IMR-90 (cell line): ENCODE measurements at regions not wholly inside any gene's neighbourhood (a gene's known extent, or its start where the extent isn't known, plus 50 kb on each side); places are given as distances from the start of the nearest gene placed in this dataset.

Experiments
- ATAC-seq: fragments of 200-7000 bp; cut with Tn5 transposase; 2 replicates; pipeline ENCODE4 v1.9.1; 2020; ENCODE audit warnings: low read depth, mild to moderate bottlenecking, moderate library complexity
- BruUV-seq: library from RNA; stranded (reverse); fragments of 400-500 nt; replicated peaks from 2 replicates; lab custom pipeline; 2021; lab: Mats Ljungman, UMichigan
- CTCF ChIA-PET: fragments of 300-600 bp; formaldehyde crosslinking; extraction: SDS; loops from one replicate; lab custom pipeline; 2021; ENCODE audit warnings: antibody characterized with exemption; lab: Yijun Ruan, JAX
- POLR2A ChIA-PET: fragments of 300-600 bp; sonication (Branson Sonifier 250); formaldehyde crosslinking; loops from one replicate; lab custom pipeline; 2022; ENCODE audit warnings: antibody characterized with exemption; ENCODE audit not compliant: unreplicated experiment; lab: Charles Lee
- DNase-seq: peaks from one replicate; pipeline ENCODE4 v3.0.0; 2013
- H2AFZ ChIP-seq: replicated peaks from 2 replicates; pipeline ENCODE3; 2013; ENCODE audit warnings: low read length, mild to moderate bottlenecking; ENCODE audit not compliant: poor library complexity
- H2AK5ac ChIP-seq: 2 replicates; pipeline ENCODE4 v1.6.1; 2013; ENCODE audit warnings: low read depth, low read length, inconsistent platforms
- H2AK9ac ChIP-seq: replicated peaks from 2 replicates; pipeline ENCODE3; 2013; ENCODE audit warnings: mild to moderate bottlenecking, low read depth, low read length, moderate library complexity; ENCODE audit not compliant: poor library complexity
- H2BK120ac ChIP-seq: 2 replicates; pipeline ENCODE4 v1.6.1; 2013; ENCODE audit warnings: low read depth, low read length, inconsistent platforms
- H2BK15ac ChIP-seq: 3 replicates; pipeline ENCODE4 v1.6.1; 2013; ENCODE audit warnings: low read depth, low read length, inconsistent platforms
- H2BK20ac ChIP-seq: 2 replicates; pipeline ENCODE4 v1.6.1; 2013; ENCODE audit warnings: low read depth, mild to moderate bottlenecking, inconsistent platforms, low read length, moderate library complexity
- H2BK5ac ChIP-seq: 2 replicates; pipeline ENCODE4 v1.6.1; 2013; ENCODE audit warnings: mild to moderate bottlenecking, low read depth, low read length, inconsistent platforms; ENCODE audit not compliant: poor library complexity, severe bottlenecking
- H3K14ac ChIP-seq: replicated peaks from 2 replicates; pipeline ENCODE4 v1.6.1; 2013; ENCODE audit warnings: low read depth, low read length, inconsistent platforms
- H3K18ac ChIP-seq: 2 replicates; pipeline ENCODE4 v1.6.1; 2013; ENCODE audit warnings: low read depth, low read length, control low read depth
- H3K23ac ChIP-seq: 2 replicates; pipeline ENCODE4 v1.6.1; 2013; ENCODE audit warnings: low read depth, low read length, inconsistent platforms
- H3K27ac ChIP-seq: 2 replicates; pipeline ENCODE4 v1.5.1; 2013; ENCODE audit warnings: mild to moderate bottlenecking, control low read depth, low read length; ENCODE audit not compliant: insufficient read depth
- H3K27me3 ChIP-seq: 2 replicates; pipeline ENCODE4 v1.6.1; 2013; ENCODE audit warnings: low read length; ENCODE audit not compliant: control insufficient read depth, insufficient read depth
- H3K36me3 ChIP-seq: 2 replicates; pipeline ENCODE4 v1.6.1; 2013; ENCODE audit warnings: low read length, mixed read lengths; ENCODE audit not compliant: control insufficient read depth, insufficient read depth
- H3K4ac ChIP-seq: 2 replicates; pipeline ENCODE4 v1.6.1; 2013; ENCODE audit warnings: low read depth, low read length, inconsistent platforms
- H3K4me1 ChIP-seq: 2 replicates; pipeline ENCODE4 v1.6.1; 2013; ENCODE audit warnings: low read length, mixed read lengths; ENCODE audit not compliant: control insufficient read depth, insufficient read depth
- H3K4me2 ChIP-seq: 2 replicates; pipeline ENCODE4 v1.6.1; 2013; ENCODE audit warnings: low read depth, mild to moderate bottlenecking, control low read depth, low read length, moderate library complexity
- H3K4me3 ChIP-seq: 2 replicates; pipeline ENCODE4 v1.5.1; 2013; ENCODE audit warnings: low read depth, mild to moderate bottlenecking, control low read depth, low read length, moderate library complexity; ENCODE audit not compliant: insufficient read depth
- H3K56ac ChIP-seq: 2 replicates; pipeline ENCODE4 v1.6.1; 2013; ENCODE audit warnings: low read length, inconsistent platforms; ENCODE audit not compliant: insufficient read depth; ENCODE audit errors: extremely low read depth
- H3K79me1 ChIP-seq, 2 experiments: 2 replicates each; pipeline ENCODE4 v1.6.1; 2013; ENCODE audit warnings: low read length in 2 of 2, inconsistent platforms in 1 of 2, low read depth in 1 of 2
- H3K9ac ChIP-seq: 2 replicates; pipeline ENCODE4 v1.6.1; 2013; ENCODE audit warnings: low read depth, low read length, control low read depth
- H3K9me1 ChIP-seq: 2 replicates; pipeline ENCODE4 v1.6.1; 2013; ENCODE audit warnings: low read length, inconsistent platforms; ENCODE audit not compliant: insufficient read depth
- H3K9me3 ChIP-seq: 2 replicates; pipeline ENCODE4 v1.6.1; 2013; ENCODE audit warnings: low read length; ENCODE audit not compliant: control insufficient read depth, insufficient read depth
- H4K20me1 ChIP-seq: 2 replicates; pipeline ENCODE4 v1.6.1; 2013; ENCODE audit warnings: low read length, inconsistent platforms; ENCODE audit not compliant: insufficient read depth
- H4K5ac ChIP-seq: 2 replicates; pipeline ENCODE4 v1.6.1; 2013; ENCODE audit warnings: mild to moderate bottlenecking, low read depth, low read length, control low read depth
- H4K8ac ChIP-seq, 2 experiments: 2 replicates each; pipeline ENCODE4 v1.6.1; 2013; ENCODE audit warnings: low read depth in 2 of 2, low read length in 2 of 2, control low read depth in 1 of 2, inconsistent platforms in 1 of 2
- H4K91ac ChIP-seq: 2 replicates; pipeline ENCODE4 v1.6.1; 2013; ENCODE audit warnings: low read depth, low read length, inconsistent platforms; ENCODE audit not compliant: insufficient read depth
- NFE2L2 ChIP-seq: fragments of 150-350 bp; IDR thresholded peaks from 2 replicates; pipeline ENCODE4 v1.6.1; 2016; ENCODE audit warnings: low read depth, mild to moderate bottlenecking, low read length
- WGBS, 2 experiments: methylation state at CpG; one replicate each; pipeline versions ENCODE4 v1.1.5 to v1.1.7; 2013; ENCODE audit warnings: missing lambda C conversion rate in 2 of 2; ENCODE audit not compliant: insufficient read length in 1 of 2; ENCODE audit errors: extremely low coverage in 2 of 2; 5-methylcytosine and 5-hydroxymethylcytosine counted together
- dilution Hi-C: fragments of 300-500 bp; cut with HindIII; formaldehyde crosslinking; loops from one replicate; pipeline ENCODE4 v1.14.3; 2018; ENCODE audit warnings: low sequenced_read_pairs; ENCODE audit not compliant: unreplicated experiment
- in situ Hi-C: fragments of 300-500 bp; cut with MboI; formaldehyde crosslinking; loops from 3 replicates; pipeline ENCODE4 v1.14.3; 2019; ENCODE audit warnings: low sequenced_read_pairs, inconsistent platforms, mixed read lengths
- intact Hi-C: fragments of 100-400 bp; cut with micrococcal nuclease; formaldehyde crosslinking; loops from 2 replicates; pipeline ENCODE4 v1.10.0; 2022

GRCh38 chr2:120466704-120467054 is 120.7 kb downstream of the INHBB start:
- DNase-seq (no peak), ATAC-seq (no peak)
- ChIA-PET POLR2A (no interaction called here), CTCF (no interaction called here)
- Histone ChIP-seq H3K9me1 (peaks cover 10% of the 10 kb centered on the region), H2AK5ac (no peak overlapping the region), H3K27me3 (no peaks in the 10 kb centered on the region), H3K9me3 (no peaks in the 10 kb centered on the region), H2BK15ac (peak overlapping the region; percentile 53; the same call in 1 of the 3 replicates), H4K5ac (no peak overlapping the region), H2BK20ac (peak overlapping the region; percentile 27), H4K8ac (no peak overlapping the region), H2BK120ac (peak overlapping the region; percentile 0; the same call in 1 of the 2 replicates), H3K27ac (no peak overlapping the region), H3K9ac (no peak overlapping the region), H3K4me3 (no peak overlapping the region), H3K18ac (peak overlapping the region; percentile 17), H3K4ac (peak overlapping the region; percentile 33; the same call in 1 of the 2 replicates), H3K14ac (0 out of 2 replicates have a peak overlapping the region, but pooled peaks have one; percentile 1), H2BK5ac (no peak overlapping the region), H2AFZ (peak overlapping the region; percentile 51), H3K56ac (no peak overlapping the region), H2AK9ac (peak overlapping the region; percentile 12), H3K4me1 (peaks cover 27% of the 10 kb centered on the region), H3K79me1 (no peaks in the 10 kb centered on the region), H3K4me2 (no peak overlapping the region), H3K36me3 (no peaks in the 10 kb centered on the region), H4K20me1 (no peaks in the 10 kb centered on the region), H3K23ac (no peak overlapping the region), H4K91ac (no peak overlapping the region)
- no peak for TF ChIP-seq NFE2L2
- intact Hi-C loops = no loop called here
- dilution Hi-C loops = no loop called here
- BruUV-seq = no TSS peak
- 50% methylated on average over 1 of the region's 2 CpGs; no CpG with 5 or more reads in 1 of the 2 experiments for WGBS, 2 experiments
- in situ Hi-C loops = no loop called here
